Chondrocyte (in vitro differentiated cells): ENCODE measurements at regions not wholly inside any gene's neighbourhood (a gene's known extent, or its start where the extent isn't known, plus 50 kb on each side); places are given as distances from the start of the nearest gene placed in this dataset.
A peak's percentile ranks its signal among the peaks of the same experiment; 100 is the strongest.

Experiments used
- DNase-seq: peaks from one replicate; pipeline ENCODE4 v3.0.0; 2021; ENCODE audit warnings: mixed read lengths, low spot score
- H3K27ac Mint-ChIP-seq: one replicate; pipeline ENCODE4 v1.8.0; 2021; ENCODE audit warnings: mild to moderate bottlenecking, moderate library complexity, mixed read lengths; ENCODE audit not compliant: unreplicated experiment
- H3K27me3 Mint-ChIP-seq: 2 replicates; pipeline ENCODE4 v1.8.0; 2021; ENCODE audit warnings: low read depth, mixed read lengths
- H3K36me3 Mint-ChIP-seq: 2 replicates; pipeline ENCODE4 v1.8.0; 2021; ENCODE audit warnings: low read depth, mixed read lengths
- H3K4me1 Mint-ChIP-seq: 2 replicates; pipeline ENCODE4 v1.8.0; 2021; ENCODE audit warnings: low read depth, mild to moderate bottlenecking, mixed read lengths
- H3K4me3 Mint-ChIP-seq: one replicate; pipeline ENCODE4 v1.8.0; 2021; ENCODE audit warnings: mild to moderate bottlenecking, moderate library complexity, mixed read lengths; ENCODE audit not compliant: unreplicated experiment
- H3K9me3 Mint-ChIP-seq: 2 replicates; pipeline ENCODE4 v1.8.0; 2021; ENCODE audit warnings: low read depth, mixed read lengths
- TF ChIP-seq, protein P1 (sequence below): fragments of 200-600 bp; sonication (generic); IDR thresholded peaks from 2 replicates; pipeline ENCODE4 v1.5.0; 2021; ENCODE audit warnings: antibody characterized with exemption, mild to moderate bottlenecking, moderate library complexity

DNA sequence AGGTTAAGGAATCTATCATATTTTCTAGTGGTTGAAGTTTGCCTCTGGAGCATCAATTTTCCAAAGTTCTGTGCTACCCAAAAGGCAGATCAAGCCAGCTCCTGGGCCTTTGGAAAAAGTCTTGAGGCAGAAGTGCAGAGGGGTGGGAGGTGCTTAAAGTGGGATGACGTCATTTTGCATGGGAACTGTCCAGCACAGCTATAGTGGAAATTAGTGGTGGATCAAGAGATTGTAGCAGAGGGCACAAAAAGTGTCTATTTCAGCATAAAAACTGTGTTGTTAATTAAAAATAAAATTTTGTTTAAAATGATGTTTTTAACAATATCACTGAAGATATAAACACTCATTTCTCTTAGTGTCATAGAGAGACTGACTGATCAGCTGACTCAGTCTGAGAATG lies 221.9 kb downstream of the LRRN1 start:
- H3K9me3 Mint-ChIP-seq, result peaks cover 11% of the 10 kb centered on the region
- H3K4me3 Mint-ChIP-seq, result no peak overlapping the region
- TF ChIP-seq, protein P1, sequence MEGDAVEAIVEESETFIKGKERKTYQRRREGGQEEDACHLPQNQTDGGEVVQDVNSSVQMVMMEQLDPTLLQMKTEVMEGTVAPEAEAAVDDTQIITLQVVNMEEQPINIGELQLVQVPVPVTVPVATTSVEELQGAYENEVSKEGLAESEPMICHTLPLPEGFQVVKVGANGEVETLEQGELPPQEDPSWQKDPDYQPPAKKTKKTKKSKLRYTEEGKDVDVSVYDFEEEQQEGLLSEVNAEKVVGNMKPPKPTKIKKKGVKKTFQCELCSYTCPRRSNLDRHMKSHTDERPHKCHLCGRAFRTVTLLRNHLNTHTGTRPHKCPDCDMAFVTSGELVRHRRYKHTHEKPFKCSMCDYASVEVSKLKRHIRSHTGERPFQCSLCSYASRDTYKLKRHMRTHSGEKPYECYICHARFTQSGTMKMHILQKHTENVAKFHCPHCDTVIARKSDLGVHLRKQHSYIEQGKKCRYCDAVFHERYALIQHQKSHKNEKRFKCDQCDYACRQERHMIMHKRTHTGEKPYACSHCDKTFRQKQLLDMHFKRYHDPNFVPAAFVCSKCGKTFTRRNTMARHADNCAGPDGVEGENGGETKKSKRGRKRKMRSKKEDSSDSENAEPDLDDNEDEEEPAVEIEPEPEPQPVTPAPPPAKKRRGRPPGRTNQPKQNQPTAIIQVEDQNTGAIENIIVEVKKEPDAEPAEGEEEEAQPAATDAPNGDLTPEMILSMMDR, result no peak
- H3K27me3 Mint-ChIP-seq, result no peaks in the 10 kb centered on the region
- no peak for DNase-seq
- H3K4me1 Mint-ChIP-seq, result no peaks in the 10 kb centered on the region
- H3K27ac Mint-ChIP-seq, result no peak overlapping the region
- no peaks in the 10 kb centered on the region for H3K36me3 Mint-ChIP-seq

DNA sequence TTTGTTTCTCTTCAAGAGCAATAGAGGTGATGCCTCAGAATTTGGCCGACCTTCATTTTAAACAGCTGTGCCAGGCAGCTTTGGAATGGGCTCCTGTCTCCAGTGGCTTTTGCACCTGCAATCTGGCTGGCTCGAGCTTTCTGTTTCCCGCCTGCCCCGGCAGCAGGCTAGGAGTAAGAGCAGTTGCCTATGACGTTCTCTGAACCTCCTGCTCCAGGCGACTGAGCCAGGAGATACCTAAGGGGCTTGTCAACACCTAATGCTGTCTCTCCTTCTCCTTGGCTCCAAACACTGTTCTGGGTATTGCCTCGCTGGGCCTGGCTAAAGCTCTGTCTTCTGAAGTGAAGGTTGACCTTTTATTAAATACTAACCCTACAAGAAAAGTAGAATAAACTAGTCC lies 229.9 kb downstream of the LRRN1 start:
- no peaks in the 10 kb centered on the region for H3K36me3 Mint-ChIP-seq
- TF ChIP-seq, protein P1, result no peak
- H3K4me3 Mint-ChIP-seq, result no peak overlapping the region
- DNase-seq, result peak; percentile 69
- no peaks in the 10 kb centered on the region for H3K9me3 Mint-ChIP-seq
- no peaks in the 10 kb centered on the region for H3K4me1 Mint-ChIP-seq
- H3K27me3 Mint-ChIP-seq, result no peaks in the 10 kb centered on the region
- H3K27ac Mint-ChIP-seq, result no peak overlapping the region

DNA sequence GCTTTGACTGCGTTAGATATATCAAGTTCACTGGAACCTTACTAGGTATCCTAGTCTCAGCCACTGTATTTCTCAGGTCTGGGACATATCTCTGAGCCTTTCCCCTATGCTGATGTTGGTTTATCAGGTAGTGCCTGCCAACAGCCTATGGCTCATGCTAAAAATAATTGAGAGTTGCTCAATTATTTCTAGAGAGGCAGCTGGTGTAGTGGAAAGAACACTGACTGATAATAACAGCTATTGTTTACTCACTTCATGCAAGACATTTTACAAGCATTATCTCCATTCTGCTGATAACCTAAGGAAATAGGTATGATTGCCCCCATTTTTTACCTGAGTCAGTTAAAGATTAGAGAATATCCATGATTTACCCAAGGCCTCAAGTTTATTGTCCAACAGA lies 231.4 kb downstream of the LRRN1 start:
- no peaks in the 10 kb centered on the region for H3K9me3 Mint-ChIP-seq
- H3K36me3 Mint-ChIP-seq, result no peaks in the 10 kb centered on the region
- no peaks in the 10 kb centered on the region for H3K4me1 Mint-ChIP-seq
- TF ChIP-seq, protein P1, result no peak
- H3K27me3 Mint-ChIP-seq, result no peaks in the 10 kb centered on the region
- DNase-seq, result no peak
- no peak overlapping the region for H3K4me3 Mint-ChIP-seq
- H3K27ac Mint-ChIP-seq, result no peak overlapping the region

DNA sequence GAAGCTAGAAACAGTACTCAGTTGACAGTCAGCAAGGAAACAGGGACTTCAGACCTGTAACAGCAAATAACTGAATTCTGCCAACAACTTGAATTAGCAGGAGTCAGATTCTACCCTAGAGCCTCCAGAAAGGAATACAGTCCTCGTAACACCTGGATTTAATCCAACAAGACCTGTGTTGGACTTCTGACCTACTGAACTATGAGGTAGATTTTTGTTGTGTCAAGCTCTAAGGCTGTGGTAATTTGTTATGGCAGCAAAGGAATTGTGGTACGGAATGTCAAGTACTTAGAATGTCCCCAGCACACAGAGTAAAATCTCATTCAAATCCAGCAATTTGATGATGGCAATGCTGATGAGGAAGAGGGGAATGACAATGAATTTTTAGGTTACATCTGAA lies 234.1 kb downstream of the LRRN1 start:
- no peaks in the 10 kb centered on the region for H3K27me3 Mint-ChIP-seq
- no peaks in the 10 kb centered on the region for H3K4me1 Mint-ChIP-seq
- no peak overlapping the region for H3K27ac Mint-ChIP-seq
- no peak for DNase-seq
- no peak overlapping the region for H3K4me3 Mint-ChIP-seq
- H3K36me3 Mint-ChIP-seq, result no peaks in the 10 kb centered on the region
- TF ChIP-seq, protein P1, result no peak
- H3K9me3 Mint-ChIP-seq, result no peaks in the 10 kb centered on the region

DNA sequence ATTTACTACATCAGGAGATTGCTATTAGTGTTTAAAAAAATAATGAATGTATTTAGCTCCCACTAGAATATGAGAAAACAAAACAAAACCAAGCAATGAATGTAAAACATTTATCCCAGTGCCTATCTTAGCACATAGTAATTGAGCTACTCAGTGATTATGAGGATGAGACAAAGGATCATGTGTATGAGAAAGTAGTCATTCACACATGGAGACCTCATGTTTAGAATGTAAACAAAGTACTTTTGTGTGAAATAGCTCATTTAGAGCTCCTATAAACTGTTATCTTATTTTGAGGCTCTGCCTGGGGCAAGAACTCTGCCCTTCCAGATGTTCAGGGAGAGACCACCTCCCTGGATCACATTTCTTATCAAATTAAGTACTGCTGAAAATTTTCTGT lies 236.8 kb downstream of the LRRN1 start:
- no peak for DNase-seq
- Mint-ChIP-seq H3K9me3 (no peaks in the 10 kb centered on the region), H3K36me3 (no peaks in the 10 kb centered on the region), H3K4me3 (no peak overlapping the region), H3K27me3 (no peaks in the 10 kb centered on the region), H3K27ac (no peak overlapping the region), H3K4me1 (no peaks in the 10 kb centered on the region)
- TF ChIP-seq, protein P1, result no peak
